Neural cell (in vitro differentiated cells): ENCODE measurements at regions not wholly inside any gene's neighbourhood (a gene's known extent, or its start where the extent isn't known, plus 50 kb on each side); places are given as distances from the start of the nearest gene placed in this dataset.

Experiments
- H2AFZ ChIP-seq: fragments of 200-600, 300-800 bp; sonication (generic), shearing (Covaris generic); 2 replicates; pipeline ENCODE4 v1.6.0; 2014; ENCODE audit warnings: low read depth, mild to moderate bottlenecking, antibody characterized with exemption, low read length, moderate library complexity
- H3F3A ChIP-seq: fragments of 200-600 bp; shearing (Covaris generic); 2 replicates; pipeline ENCODE4 v1.6.1; 2016; ENCODE audit warnings: mild to moderate bottlenecking, moderate library complexity, mixed read lengths, antibody characterized with exemption, low read length; ENCODE audit not compliant: insufficient read depth, poor library complexity, severe bottlenecking
- H3K27ac ChIP-seq: fragments of 200-600, 300-800 bp; sonication (generic), shearing (Covaris generic); 2 replicates; pipeline ENCODE4 v1.5.1; 2014; ENCODE audit warnings: mild to moderate bottlenecking, low read length, moderate library complexity
- H3K27me3 ChIP-seq: fragments of 300-800, 200-600 bp; sonication (generic), shearing (Covaris generic); 2 replicates; pipeline ENCODE4 v1.6.0; 2014; ENCODE audit warnings: mild to moderate bottlenecking, low read depth, low read length, moderate library complexity; ENCODE audit not compliant: insufficient read depth
- H3K36me3 ChIP-seq: fragments of 300-800, 200-600 bp; sonication (generic), shearing (Covaris generic); 2 replicates; pipeline ENCODE4 v1.5.1; 2014; ENCODE audit warnings: mild to moderate bottlenecking, antibody characterized with exemption, low read length, moderate library complexity; ENCODE audit not compliant: insufficient read depth
- H3K4me2 ChIP-seq: fragments of 300-800, 200-600 bp; sonication (generic), shearing (Covaris generic); 2 replicates; pipeline ENCODE4 v1.6.0; 2014; ENCODE audit warnings: mild to moderate bottlenecking, low read length
- H3K4me3 ChIP-seq: fragments of 300-800, 200-600 bp; sonication (generic), shearing (Covaris generic); 2 replicates; pipeline ENCODE4 v1.5.1; 2014; ENCODE audit warnings: mild to moderate bottlenecking, low read length, moderate library complexity
- H3K79me2 ChIP-seq: fragments of 200-600 bp; shearing (Covaris generic); replicated peaks from 2 replicates; pipeline ENCODE4 v1.6.0; 2014; ENCODE audit warnings: mild to moderate bottlenecking, low read length, moderate library complexity; ENCODE audit not compliant: insufficient read depth
- H3K9ac ChIP-seq: fragments of 300-800, 200-600 bp; sonication (generic), shearing (Covaris generic); 2 replicates; pipeline ENCODE4 v1.6.1; 2016; ENCODE audit warnings: mild to moderate bottlenecking, low read length, mixed read lengths
- H3K9me2 ChIP-seq: fragments of 200-600 bp; shearing (Covaris generic); 2 replicates; pipeline ENCODE4 v1.6.1; 2016; ENCODE audit warnings: mild to moderate bottlenecking, low read length, mixed read lengths; ENCODE audit not compliant: insufficient read depth
- H3K9me3 ChIP-seq: fragments of 200-600, 300-800 bp; sonication (generic), shearing (Covaris generic); 2 replicates; pipeline ENCODE4 v1.6.1; 2016; ENCODE audit warnings: mild to moderate bottlenecking, mixed run types, low read length, moderate library complexity, mixed read lengths
- H4K20me1 ChIP-seq: fragments of 200-600 bp; shearing (Covaris generic); 2 replicates; pipeline ENCODE4 v1.6.1; 2016; ENCODE audit warnings: mild to moderate bottlenecking, mixed run types; ENCODE audit not compliant: insufficient read depth
- EP300 ChIP-seq: fragments of 450-650 bp; conservative IDR thresholded peaks from 2 replicates; pipeline ENCODE4 v1.6.1; 2014; ENCODE audit warnings: antibody characterized with exemption, mild to moderate bottlenecking, moderate library complexity; ENCODE audit not compliant: poor library complexity, severe bottlenecking
- EZH2 ChIP-seq: fragments of 200-600, 300-800 bp; shearing (Covaris generic), sonication (generic); IDR thresholded peaks from 2 replicates; pipeline ENCODE4 v1.6.1; 2014; ENCODE audit warnings: antibody characterized with exemption, low read length, borderline replicate concordance, mild to moderate bottlenecking; ENCODE audit not compliant: insufficient read depth, poor library complexity, severe bottlenecking
- MXI1 ChIP-seq: fragments of 450-650 bp; conservative IDR thresholded peaks from 2 replicates; pipeline ENCODE4 v1.6.1; 2014; ENCODE audit warnings: antibody characterized with exemption, mild to moderate bottlenecking; ENCODE audit not compliant: poor library complexity, severe bottlenecking
- POLR2AphosphoS5 ChIP-seq: IDR thresholded peaks from 2 replicates; pipeline ENCODE4 v1.6.1; 2012
- RAD21 ChIP-seq: fragments of 450-650 bp; conservative IDR thresholded peaks from 2 replicates; pipeline ENCODE4 v1.6.1; 2014; ENCODE audit warnings: antibody characterized with exemption, mild to moderate bottlenecking, moderate library complexity
- SMC3 ChIP-seq: fragments of 450-650 bp; conservative IDR thresholded peaks from 2 replicates; pipeline ENCODE4 v1.6.1; 2014; ENCODE audit warnings: antibody characterized with exemption, mild to moderate bottlenecking, moderate library complexity; ENCODE audit not compliant: poor library complexity
- TAF1 ChIP-seq: IDR thresholded peaks from 2 replicates; pipeline ENCODE4 v1.6.1; 2012; ENCODE audit warnings: low read depth
- TF ChIP-seq, protein P1 (sequence below): fragments of 450-650 bp; IDR thresholded peaks from 2 replicates; pipeline ENCODE4 v1.5.1; 2014; ENCODE audit warnings: antibody characterized with exemption, mild to moderate bottlenecking, moderate library complexity; ENCODE audit not compliant: poor library complexity, severe bottlenecking
- TF ChIP-seq, protein P2 (sequence below): IDR thresholded peaks from 2 replicates; pipeline ENCODE4 v1.6.1; 2012; ENCODE audit warnings: borderline replicate concordance

DNA sequence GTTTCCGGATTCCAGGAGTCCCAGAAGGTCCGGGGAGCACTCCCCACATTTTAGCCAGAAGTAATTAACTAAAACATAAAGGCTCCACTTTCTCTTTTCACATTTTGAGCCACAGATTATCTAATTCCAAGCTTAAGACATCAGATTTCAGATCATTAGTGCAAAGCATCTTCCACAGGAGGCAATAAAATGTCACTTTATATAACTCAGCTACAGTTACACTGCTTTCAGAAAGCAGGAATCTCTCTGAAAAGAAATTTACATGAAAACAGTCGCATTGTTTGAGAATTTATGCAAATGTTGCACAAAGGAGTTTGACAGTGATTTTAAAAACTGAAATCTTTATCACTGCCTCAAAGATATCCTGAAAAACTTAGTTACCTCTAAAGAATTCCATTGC lies 99.7 kb downstream of the LMO4 start:
- H2AFZ ChIP-seq = no peak overlapping the region
- no peaks in the 10 kb centered on the region for H3K9me2 ChIP-seq
- H3K79me2 ChIP-seq = no peaks in the 10 kb centered on the region
- H3K27ac ChIP-seq = peak overlapping the region; percentile 14
- no peak overlapping the region for H3K9ac ChIP-seq
- no peak for TF ChIP-seq POLR2AphosphoS5
- no peak for TF ChIP-seq EP300
- TF ChIP-seq, protein P1, sequence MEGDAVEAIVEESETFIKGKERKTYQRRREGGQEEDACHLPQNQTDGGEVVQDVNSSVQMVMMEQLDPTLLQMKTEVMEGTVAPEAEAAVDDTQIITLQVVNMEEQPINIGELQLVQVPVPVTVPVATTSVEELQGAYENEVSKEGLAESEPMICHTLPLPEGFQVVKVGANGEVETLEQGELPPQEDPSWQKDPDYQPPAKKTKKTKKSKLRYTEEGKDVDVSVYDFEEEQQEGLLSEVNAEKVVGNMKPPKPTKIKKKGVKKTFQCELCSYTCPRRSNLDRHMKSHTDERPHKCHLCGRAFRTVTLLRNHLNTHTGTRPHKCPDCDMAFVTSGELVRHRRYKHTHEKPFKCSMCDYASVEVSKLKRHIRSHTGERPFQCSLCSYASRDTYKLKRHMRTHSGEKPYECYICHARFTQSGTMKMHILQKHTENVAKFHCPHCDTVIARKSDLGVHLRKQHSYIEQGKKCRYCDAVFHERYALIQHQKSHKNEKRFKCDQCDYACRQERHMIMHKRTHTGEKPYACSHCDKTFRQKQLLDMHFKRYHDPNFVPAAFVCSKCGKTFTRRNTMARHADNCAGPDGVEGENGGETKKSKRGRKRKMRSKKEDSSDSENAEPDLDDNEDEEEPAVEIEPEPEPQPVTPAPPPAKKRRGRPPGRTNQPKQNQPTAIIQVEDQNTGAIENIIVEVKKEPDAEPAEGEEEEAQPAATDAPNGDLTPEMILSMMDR = no peak
- no peak for TF ChIP-seq RAD21
- TF ChIP-seq SMC3 = no peak
- no peak for TF ChIP-seq TAF1
- no peak for TF ChIP-seq EZH2
- TF ChIP-seq, protein P2, sequence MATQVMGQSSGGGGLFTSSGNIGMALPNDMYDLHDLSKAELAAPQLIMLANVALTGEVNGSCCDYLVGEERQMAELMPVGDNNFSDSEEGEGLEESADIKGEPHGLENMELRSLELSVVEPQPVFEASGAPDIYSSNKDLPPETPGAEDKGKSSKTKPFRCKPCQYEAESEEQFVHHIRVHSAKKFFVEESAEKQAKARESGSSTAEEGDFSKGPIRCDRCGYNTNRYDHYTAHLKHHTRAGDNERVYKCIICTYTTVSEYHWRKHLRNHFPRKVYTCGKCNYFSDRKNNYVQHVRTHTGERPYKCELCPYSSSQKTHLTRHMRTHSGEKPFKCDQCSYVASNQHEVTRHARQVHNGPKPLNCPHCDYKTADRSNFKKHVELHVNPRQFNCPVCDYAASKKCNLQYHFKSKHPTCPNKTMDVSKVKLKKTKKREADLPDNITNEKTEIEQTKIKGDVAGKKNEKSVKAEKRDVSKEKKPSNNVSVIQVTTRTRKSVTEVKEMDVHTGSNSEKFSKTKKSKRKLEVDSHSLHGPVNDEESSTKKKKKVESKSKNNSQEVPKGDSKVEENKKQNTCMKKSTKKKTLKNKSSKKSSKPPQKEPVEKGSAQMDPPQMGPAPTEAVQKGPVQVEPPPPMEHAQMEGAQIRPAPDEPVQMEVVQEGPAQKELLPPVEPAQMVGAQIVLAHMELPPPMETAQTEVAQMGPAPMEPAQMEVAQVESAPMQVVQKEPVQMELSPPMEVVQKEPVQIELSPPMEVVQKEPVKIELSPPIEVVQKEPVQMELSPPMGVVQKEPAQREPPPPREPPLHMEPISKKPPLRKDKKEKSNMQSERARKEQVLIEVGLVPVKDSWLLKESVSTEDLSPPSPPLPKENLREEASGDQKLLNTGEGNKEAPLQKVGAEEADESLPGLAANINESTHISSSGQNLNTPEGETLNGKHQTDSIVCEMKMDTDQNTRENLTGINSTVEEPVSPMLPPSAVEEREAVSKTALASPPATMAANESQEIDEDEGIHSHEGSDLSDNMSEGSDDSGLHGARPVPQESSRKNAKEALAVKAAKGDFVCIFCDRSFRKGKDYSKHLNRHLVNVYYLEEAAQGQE = no peak
- no peak for TF ChIP-seq MXI1
- no peak overlapping the region for H3K4me3 ChIP-seq
- H3K27me3 ChIP-seq = no peaks in the 10 kb centered on the region
- no peaks in the 10 kb centered on the region for H3K9me3 ChIP-seq
- H3K36me3 ChIP-seq = no peaks in the 10 kb centered on the region
- H4K20me1 ChIP-seq = no peaks in the 10 kb centered on the region
- no peaks in the 10 kb centered on the region for H3F3A ChIP-seq
- no peak overlapping the region for H3K4me2 ChIP-seq

DNA sequence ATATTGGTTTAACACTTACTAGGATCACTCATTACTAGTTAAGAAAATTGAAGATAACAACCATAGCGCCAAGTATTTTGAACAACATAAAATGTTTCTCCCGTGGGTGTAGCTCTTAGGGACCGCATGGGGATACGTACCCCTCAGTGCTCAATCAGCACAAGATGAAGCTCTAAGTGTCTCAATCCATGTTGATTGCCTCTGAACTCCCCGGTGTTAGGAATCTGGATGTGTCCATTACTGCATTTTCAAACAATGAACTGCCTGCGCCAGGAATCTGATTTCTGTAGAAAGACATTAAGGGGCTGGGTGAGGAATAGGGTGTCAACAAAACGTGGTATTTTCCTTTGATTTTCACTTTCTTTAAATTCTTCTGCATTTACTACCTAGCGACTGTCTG lies 100.2 kb downstream of the LMO4 start:
- no peak overlapping the region for H3K27ac ChIP-seq
- no peak overlapping the region for H3K4me3 ChIP-seq
- H3K9ac ChIP-seq = no peak overlapping the region
- no peaks in the 10 kb centered on the region for H3K27me3 ChIP-seq
- no peaks in the 10 kb centered on the region for H3K9me2 ChIP-seq
- TF ChIP-seq EP300 = peak; percentile 18
- TF ChIP-seq POLR2AphosphoS5 = peak; percentile 82
- TF ChIP-seq, protein P2 = peak; percentile 94
- no peak for TF ChIP-seq RAD21
- TF ChIP-seq MXI1 = no peak
- H3K79me2 ChIP-seq = no peaks in the 10 kb centered on the region
- H3K9me3 ChIP-seq = no peaks in the 10 kb centered on the region
- no peaks in the 10 kb centered on the region for H4K20me1 ChIP-seq
- no peaks in the 10 kb centered on the region for H3F3A ChIP-seq
- H3K4me2 ChIP-seq = no peak overlapping the region
- no peak overlapping the region for H2AFZ ChIP-seq
- no peaks in the 10 kb centered on the region for H3K36me3 ChIP-seq
